Right lobe of liver (tissue), 4 donors: ENCODE measurements at regions not wholly inside any gene's neighbourhood (a gene's known extent, or its start where the extent isn't known, plus 50 kb on each side); places are given as distances from the start of the nearest gene placed in this dataset.
"Not testable (repeated sequence)": the region's sequence is repeated elsewhere in the genome, so short reads cannot be mapped to it uniquely, and the experiment has no call there.

Experiments
- POLR2A ChIP-seq: fragments of 450-650 bp; IDR thresholded peaks from one replicate; pipeline ENCODE4 v1.6.1; 2017; ENCODE audit warnings: antibody characterized with exemption, mild to moderate bottlenecking
- TF ChIP-seq, protein P1 (sequence below), 4 donors: fragments of 200-600 bp in 3 of 4; fragments of 450-650 bp in 1 of 4; IDR thresholded peaks; one replicate each; pipeline versions ENCODE4 v1.5.1 to v1.8.0; 2016 to 2022; ENCODE audit warnings: antibody characterized with exemption in 4 of 4, mild to moderate bottlenecking in 2 of 4
- donor health status: DM: no; HTN: no; CAD: no.
- donor health status: DM: no; HTN: no; CAD: no.
- donor health status: DM: no; HTN: yes; CAD: no.

DNA sequence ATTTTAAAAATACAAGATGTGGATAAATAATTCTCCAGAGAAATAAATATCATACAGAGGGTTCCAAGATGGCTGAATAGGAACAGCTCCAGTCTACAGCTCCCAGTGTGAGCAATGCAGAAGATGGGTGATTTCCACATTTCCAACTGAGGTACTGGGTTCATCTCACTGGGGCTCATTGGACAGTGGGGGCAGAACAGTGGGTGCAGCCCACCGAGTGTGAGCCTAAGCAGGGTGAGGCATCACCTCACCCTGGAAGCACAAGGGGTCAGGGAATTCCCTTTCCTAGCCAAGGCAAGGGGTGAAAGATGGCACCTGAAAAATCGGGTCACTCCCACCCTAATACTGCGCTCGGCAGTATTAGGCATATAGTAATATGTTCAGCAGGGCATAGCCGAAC is 167.5 kb upstream of the IRS4 start:
- TF ChIP-seq, protein P1, sequence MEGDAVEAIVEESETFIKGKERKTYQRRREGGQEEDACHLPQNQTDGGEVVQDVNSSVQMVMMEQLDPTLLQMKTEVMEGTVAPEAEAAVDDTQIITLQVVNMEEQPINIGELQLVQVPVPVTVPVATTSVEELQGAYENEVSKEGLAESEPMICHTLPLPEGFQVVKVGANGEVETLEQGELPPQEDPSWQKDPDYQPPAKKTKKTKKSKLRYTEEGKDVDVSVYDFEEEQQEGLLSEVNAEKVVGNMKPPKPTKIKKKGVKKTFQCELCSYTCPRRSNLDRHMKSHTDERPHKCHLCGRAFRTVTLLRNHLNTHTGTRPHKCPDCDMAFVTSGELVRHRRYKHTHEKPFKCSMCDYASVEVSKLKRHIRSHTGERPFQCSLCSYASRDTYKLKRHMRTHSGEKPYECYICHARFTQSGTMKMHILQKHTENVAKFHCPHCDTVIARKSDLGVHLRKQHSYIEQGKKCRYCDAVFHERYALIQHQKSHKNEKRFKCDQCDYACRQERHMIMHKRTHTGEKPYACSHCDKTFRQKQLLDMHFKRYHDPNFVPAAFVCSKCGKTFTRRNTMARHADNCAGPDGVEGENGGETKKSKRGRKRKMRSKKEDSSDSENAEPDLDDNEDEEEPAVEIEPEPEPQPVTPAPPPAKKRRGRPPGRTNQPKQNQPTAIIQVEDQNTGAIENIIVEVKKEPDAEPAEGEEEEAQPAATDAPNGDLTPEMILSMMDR (IDR thresholded peaks at IDR 0.05): not testable (repeated sequence)
- TF ChIP-seq POLR2A: not testable (repeated sequence)
